ENCODE measurements at regions not wholly inside any gene's neighbourhood (a gene's known extent, or its start where the extent isn't known, plus 50 kb on each side); places are given as distances from the start of the nearest gene placed in this dataset.
A peak's percentile ranks its signal among the peaks of the same experiment; 100 is the strongest.
"Not testable (repeated sequence)": the region's sequence is repeated elsewhere in the genome, so short reads cannot be mapped to it uniquely, and the experiment has no call there.

DNA sequence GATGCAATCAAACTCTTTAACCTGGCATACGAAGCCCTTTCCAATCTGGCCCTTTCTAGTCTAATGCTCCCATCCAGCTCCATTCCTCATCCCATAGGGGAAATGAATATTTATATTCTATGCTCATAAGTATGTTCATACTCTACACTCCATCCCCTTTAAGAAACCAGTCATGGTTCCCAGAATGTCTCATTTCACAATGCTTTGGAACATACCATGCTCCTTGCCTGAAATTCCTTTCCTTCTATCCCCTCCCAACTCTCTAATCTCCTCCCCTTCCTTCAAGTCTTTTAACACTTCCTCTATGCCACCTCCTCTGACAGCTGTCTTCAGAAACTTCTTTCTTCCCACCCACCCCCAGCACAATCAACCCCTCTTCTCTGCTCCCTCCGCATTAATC, 207.0 kb upstream of the CAND1 start:
- POLR2A ChIA-PET = no interaction called here
- H3K4me3 Mint-ChIP-seq = no peak overlapping the region
- H3K36me3 Mint-ChIP-seq (ENCODE audit: low read depth) = no peaks in the 10 kb centered on the region
- no peaks in the 10 kb centered on the region for H3K4me1 Mint-ChIP-seq
- no peaks in the 10 kb centered on the region for H3K9me3 Mint-ChIP-seq
- DNase-seq = no peak
- CTCF ChIA-PET = no interaction called here
- peaks cover 21% of the 10 kb centered on the region for H3K27me3 Mint-ChIP-seq
- no peak overlapping the region for H3K27ac Mint-ChIP-seq

GRCh38 chr12:67067453-67068203, 201.5 kb upstream of the CAND1 start:
- Mint-ChIP-seq H3K9me3 (no peaks in the 10 kb centered on the region), H3K4me3 (peak overlapping the region; percentile 71), H3K27ac (no peak overlapping the region), H3K36me3 (ENCODE audit: low read depth) (no peaks in the 10 kb centered on the region), H3K27me3 (peaks cover 58% of the 10 kb centered on the region), H3K4me1 (peaks cover 16% of the 10 kb centered on the region)
- DNase-seq = no peak
- CTCF ChIA-PET = no interaction called here
- POLR2A ChIA-PET = no interaction called here

- POLR2A ChIA-PET = no interaction called here
Measured at GRCh38 chr12:67068204-67068731, 200.9 kb upstream of the CAND1 start.

GRCh38 chr12:67068761-67069450, 200.3 kb upstream of the CAND1 start:
- no peak overlapping the region for H3K27ac Mint-ChIP-seq
- H3K27me3 Mint-ChIP-seq = peaks cover 58% of the 10 kb centered on the region
- ChIA-PET POLR2A (no interaction called here), CTCF (no interaction called here)
- peak overlapping the region; percentile 81 for H3K4me3 Mint-ChIP-seq
- peaks cover 16% of the 10 kb centered on the region for H3K4me1 Mint-ChIP-seq
- H3K36me3 Mint-ChIP-seq (ENCODE audit: low read depth) = no peaks in the 10 kb centered on the region
- peak; percentile 41 for DNase-seq
- H3K9me3 Mint-ChIP-seq = no peaks in the 10 kb centered on the region

More at GRCh38 chr12:67068204-67068731, 200.9 kb upstream of the CAND1 start:
- peaks cover 16% of the 10 kb centered on the region for H3K4me1 Mint-ChIP-seq
- peak overlapping the region; percentile 71 for H3K4me3 Mint-ChIP-seq
- no peaks in the 10 kb centered on the region for H3K9me3 Mint-ChIP-seq
- DNase-seq = no peak
- H3K27ac Mint-ChIP-seq = no peak overlapping the region
- CTCF ChIA-PET = no interaction called here
- H3K27me3 Mint-ChIP-seq = peaks cover 55% of the 10 kb centered on the region
- H3K36me3 Mint-ChIP-seq (ENCODE audit: low read depth) = no peaks in the 10 kb centered on the region

DNA sequence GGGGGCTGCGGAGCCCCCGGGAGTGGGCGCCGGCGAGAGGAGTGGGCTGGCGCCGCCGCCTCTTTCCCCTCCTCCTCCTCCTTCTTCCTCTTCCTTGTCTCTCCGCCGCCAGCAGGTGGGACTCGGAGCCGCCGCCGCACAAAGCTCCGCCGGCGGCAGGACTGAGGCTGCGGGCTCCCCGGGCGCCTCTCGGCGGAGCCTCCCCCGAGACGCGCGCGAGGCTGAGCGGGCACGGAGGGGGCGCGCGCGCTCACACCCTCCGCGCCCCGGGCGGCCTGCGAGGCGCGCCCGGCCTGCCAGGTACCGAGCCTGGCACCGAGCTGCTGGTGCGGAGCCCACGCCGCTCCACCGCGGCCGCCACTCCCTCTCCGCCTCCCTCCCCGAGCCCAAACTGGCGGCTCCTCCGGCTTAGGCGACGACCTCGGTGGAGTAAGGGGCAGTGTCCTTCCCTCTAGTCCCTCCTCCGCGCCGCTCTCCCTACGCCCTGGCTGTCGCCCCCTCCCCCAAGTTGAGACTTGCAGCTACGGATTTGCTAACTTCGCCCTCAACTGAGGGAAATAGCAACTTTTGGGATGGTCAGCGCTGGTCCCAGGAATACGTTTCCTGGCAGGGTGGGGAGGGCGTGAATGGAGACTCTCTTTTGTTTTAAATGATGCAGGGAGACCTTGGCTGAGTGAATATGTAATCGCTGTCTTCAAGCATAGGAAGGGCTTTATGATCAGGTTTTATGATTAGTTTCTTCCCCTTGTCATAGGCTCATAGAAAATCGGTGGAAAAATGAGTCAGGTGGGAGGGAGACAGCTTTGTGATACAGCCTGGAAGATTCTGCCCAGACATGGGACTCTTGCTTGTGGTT, 199.5 kb upstream of the CAND1 start:
- Mint-ChIP-seq H3K36me3 (ENCODE audit: low read depth) (no peaks in the 10 kb centered on the region), H3K27me3 (peaks cover 58% of the 10 kb centered on the region), H3K4me1 (peaks cover 16% of the 10 kb centered on the region), H3K27ac (no peak overlapping the region), H3K4me3 (peak overlapping the region; percentile 77), H3K9me3 (no peaks in the 10 kb centered on the region)
- ChIA-PET POLR2A (no interaction called here), CTCF (interaction anchor here (0.6 kb wide), 1 partner anchor 911 kb away, joined by 3 read pairs; no protein-coding TSS in a partner anchor)
- peak; percentile 44 for DNase-seq

GRCh38 chr12:67070307-67070600, 198.9 kb upstream of the CAND1 start:
- no peak overlapping the region for H3K27ac Mint-ChIP-seq
- CTCF ChIA-PET = interaction anchor here (0.6 kb wide), 1 partner anchor 912 kb away, joined by 3 read pairs; no protein-coding TSS in a partner anchor
- no peaks in the 10 kb centered on the region for H3K36me3 Mint-ChIP-seq (ENCODE audit: low read depth)
- no peak for DNase-seq
- peaks cover 16% of the 10 kb centered on the region for H3K4me1 Mint-ChIP-seq
- H3K4me3 Mint-ChIP-seq = peak overlapping the region; percentile 77
- H3K27me3 Mint-ChIP-seq = peaks cover 58% of the 10 kb centered on the region
- POLR2A ChIA-PET = no interaction called here
- no peaks in the 10 kb centered on the region for H3K9me3 Mint-ChIP-seq

DNA sequence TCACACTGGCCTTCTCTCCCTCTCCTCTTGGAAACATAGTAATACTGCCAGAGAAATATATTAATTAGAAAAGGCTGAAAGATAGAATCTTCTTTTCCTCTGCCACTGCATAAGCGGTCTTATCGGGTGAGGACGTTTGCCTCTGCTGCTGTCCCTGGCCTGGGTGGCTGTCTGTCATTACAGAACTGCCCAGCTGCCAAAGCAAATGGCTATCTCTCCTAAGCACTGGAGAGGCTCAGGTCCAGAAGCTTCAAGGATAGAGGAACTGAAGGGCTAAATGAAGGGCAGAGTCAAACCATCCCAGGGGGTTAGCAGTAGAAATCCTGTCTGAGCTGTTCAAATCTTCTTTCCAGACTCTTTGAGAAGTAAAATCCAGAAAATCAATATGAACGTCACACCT, 198.6 kb upstream of the CAND1 start:
- no peaks in the 10 kb centered on the region for H3K9me3 Mint-ChIP-seq
- peaks cover 62% of the 10 kb centered on the region for H3K27me3 Mint-ChIP-seq
- no peak overlapping the region for H3K27ac Mint-ChIP-seq
- DNase-seq = no peak
- peak overlapping the region; percentile 77 for H3K4me3 Mint-ChIP-seq
- H3K36me3 Mint-ChIP-seq (ENCODE audit: low read depth) = no peaks in the 10 kb centered on the region
- peaks cover 16% of the 10 kb centered on the region for H3K4me1 Mint-ChIP-seq
- ChIA-PET POLR2A (no interaction called here), CTCF (no interaction called here)

DNA sequence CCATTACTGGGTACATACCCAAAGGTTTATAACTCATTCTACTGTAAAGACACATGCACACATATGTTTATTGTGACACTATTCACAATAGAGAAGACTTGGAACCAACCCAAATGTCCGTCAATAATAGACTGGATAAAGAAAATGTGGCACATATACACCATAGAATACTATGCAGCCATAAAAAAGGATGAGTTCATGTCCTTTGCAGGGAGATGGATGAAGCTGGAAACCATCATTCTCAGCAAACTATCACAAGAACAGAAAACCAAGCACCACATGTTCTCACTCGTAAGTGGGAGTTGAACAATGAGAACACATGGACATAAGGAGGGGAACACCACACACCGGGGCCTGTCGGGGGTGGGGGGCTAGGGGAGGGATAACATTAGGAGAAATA, 196.9 kb upstream of the CAND1 start:
- H3K36me3 Mint-ChIP-seq (ENCODE audit: low read depth); H3K4me3 Mint-ChIP-seq; H3K27ac Mint-ChIP-seq; H3K9me3 Mint-ChIP-seq; POLR2A ChIA-PET; DNase-seq: not testable (repeated sequence)
- Mint-ChIP-seq H3K4me1 (peaks cover 16% of the 10 kb centered on the region), H3K27me3 (peaks cover 52% of the 10 kb centered on the region)
- CTCF ChIA-PET = interaction anchor here (0.8 kb wide), 1 partner anchor 14 kb away, joined by 3 read pairs; no protein-coding TSS in a partner anchor

GRCh38 chr12:67073336-67073735, 195.8 kb upstream of the CAND1 start:
- Mint-ChIP-seq H3K9me3 (no peaks in the 10 kb centered on the region), H3K36me3 (ENCODE audit: low read depth) (no peaks in the 10 kb centered on the region), H3K27me3 (peaks cover 41% of the 10 kb centered on the region), H3K4me3 (no peak overlapping the region), H3K4me1 (peaks cover 9% of the 10 kb centered on the region), H3K27ac (no peak overlapping the region)
- ChIA-PET POLR2A (no interaction called here), CTCF (no interaction called here)
- DNase-seq = no peak

GRCh38 chr12:67074072-67074471, 195.1 kb upstream of the CAND1 start:
- H3K4me3 Mint-ChIP-seq = no peak overlapping the region
- no peaks in the 10 kb centered on the region for H3K36me3 Mint-ChIP-seq (ENCODE audit: low read depth)
- DNase-seq = no peak
- no peaks in the 10 kb centered on the region for H3K9me3 Mint-ChIP-seq
- peaks cover 37% of the 10 kb centered on the region for H3K27me3 Mint-ChIP-seq
- POLR2A ChIA-PET = no interaction called here
- H3K27ac Mint-ChIP-seq = no peak overlapping the region
- CTCF ChIA-PET = interaction anchor here (0.6 kb wide), 1 partner anchor 1860 kb away, joined by 3 read pairs; no protein-coding TSS in a partner anchor
- peaks cover 5% of the 10 kb centered on the region for H3K4me1 Mint-ChIP-seq

DNA sequence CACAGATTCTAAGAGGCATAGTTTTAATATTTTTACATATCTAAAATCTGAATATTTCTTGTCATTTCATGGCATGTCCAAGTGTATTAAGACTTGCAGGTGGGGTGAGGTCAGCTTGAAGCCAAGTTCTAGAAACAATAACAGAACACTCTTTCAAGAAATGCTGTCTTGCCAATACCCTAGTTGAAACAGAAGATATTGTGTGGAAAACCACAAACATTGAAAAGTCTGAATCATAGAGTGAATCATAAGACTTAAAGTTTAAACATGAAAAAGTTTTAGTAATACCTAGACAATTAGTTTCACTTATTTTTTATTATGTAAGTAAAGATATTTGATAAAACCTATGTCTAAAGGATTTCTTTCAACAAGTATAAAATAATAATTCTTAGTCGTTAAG, 191.5 kb upstream of the CAND1 start:
- no peak overlapping the region for H3K4me3 Mint-ChIP-seq
- ChIA-PET CTCF (no interaction called here), POLR2A (no interaction called here)
- no peaks in the 10 kb centered on the region for H3K36me3 Mint-ChIP-seq (ENCODE audit: low read depth)
- H3K27ac Mint-ChIP-seq = no peak overlapping the region
- DNase-seq = no peak
- H3K9me3 Mint-ChIP-seq = no peaks in the 10 kb centered on the region
- H3K27me3 Mint-ChIP-seq = peaks cover 24% of the 10 kb centered on the region
- no peaks in the 10 kb centered on the region for H3K4me1 Mint-ChIP-seq

DNA sequence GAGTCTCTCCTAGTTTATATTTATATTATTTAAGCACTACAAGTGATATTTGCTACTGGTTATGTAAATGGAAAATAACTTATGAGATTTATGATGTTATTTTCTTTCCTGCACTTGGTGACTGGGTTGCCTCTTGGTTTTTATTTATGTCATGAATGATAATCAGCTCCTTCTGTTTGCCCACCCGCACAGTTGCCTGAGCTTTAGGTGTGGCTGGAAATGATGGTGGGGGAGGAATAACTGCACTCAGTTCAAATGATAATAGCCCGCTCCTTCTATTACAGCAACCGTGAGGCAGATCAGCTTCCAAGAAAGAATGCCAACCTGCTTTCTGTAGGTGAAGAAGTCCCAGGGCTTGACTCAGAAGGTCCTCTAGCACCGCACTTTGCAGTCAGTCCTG, 190.2 kb upstream of the CAND1 start:
- ChIA-PET CTCF (no interaction called here), POLR2A (no interaction called here)
- Mint-ChIP-seq H3K27ac (no peak overlapping the region), H3K36me3 (ENCODE audit: low read depth) (no peaks in the 10 kb centered on the region), H3K4me1 (no peaks in the 10 kb centered on the region), H3K27me3 (peaks cover 24% of the 10 kb centered on the region), H3K9me3 (no peaks in the 10 kb centered on the region), H3K4me3 (no peak overlapping the region)
- no peak for DNase-seq

DNA sequence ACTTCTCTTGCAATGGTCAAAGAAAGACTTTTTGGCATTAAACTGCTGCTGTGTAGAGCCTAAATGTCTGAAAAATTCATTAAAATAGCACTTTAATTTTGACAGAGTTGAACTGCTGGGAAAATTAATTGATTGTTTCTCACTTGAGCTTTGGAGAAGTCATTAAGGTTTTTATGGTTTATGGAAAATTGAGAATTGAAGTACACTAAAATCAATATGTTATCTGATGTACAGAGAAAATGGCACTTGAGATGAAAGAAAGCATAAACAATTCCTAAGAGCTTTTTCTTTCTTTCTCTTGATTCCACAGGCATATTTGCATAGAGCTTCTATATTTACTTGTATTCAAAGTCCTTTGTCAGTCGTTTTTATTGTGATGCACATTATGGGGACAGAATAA, 188.5 kb upstream of the CAND1 start:
- H3K27ac Mint-ChIP-seq = no peak overlapping the region
- no peaks in the 10 kb centered on the region for H3K4me1 Mint-ChIP-seq
- H3K36me3 Mint-ChIP-seq (ENCODE audit: low read depth) = no peaks in the 10 kb centered on the region
- peaks cover 21% of the 10 kb centered on the region for H3K27me3 Mint-ChIP-seq
- DNase-seq = no peak
- H3K4me3 Mint-ChIP-seq = no peak overlapping the region
- CTCF ChIA-PET = no interaction called here
- H3K9me3 Mint-ChIP-seq = no peaks in the 10 kb centered on the region
- POLR2A ChIA-PET = no interaction called here

Measured in activated CD4-positive, alpha-beta T cell treated with anti-CD3 and anti-CD28 coated beads, Interleukin-2, amount 10 ng/mL, durations not matched to agents 7 days and 5 days (primary cell).